ENCODE measurements at regions not wholly inside any gene's neighbourhood (a gene's known extent, or its start where the extent isn't known, plus 50 kb on each side); places are given as distances from the start of the nearest gene placed in this dataset.

- DNase-seq (ENCODE audit: low read depth, low spot score) (no peak), FAIRE-seq (no peak)
- no peaks in the 10 kb centered on the region for H3K4me1 ChIP-seq (ENCODE audit: control insufficient read depth, extremely low read depth, insufficient read depth, low read length)
- no peaks in the 10 kb centered on the region for H3K79me2 ChIP-seq (ENCODE audit: control insufficient read depth, insufficient read depth, low read length)
- dilution Hi-C loops (cut with MboI; ENCODE audit: extremely low pct_ligation_motif_present, low sequenced_read_pairs) = no loop called here
- H2AFZ ChIP-seq (ENCODE audit: low read depth, low read length) = no peak overlapping the region
- no peaks in the 10 kb centered on the region for H3K36me3 ChIP-seq (ENCODE audit: control insufficient read depth in 2 of 2, extremely low read depth in 1 of 2, insufficient read depth in 2 of 2, low read length in 2 of 2)
- H4K20me1 ChIP-seq (replicated peaks; ENCODE audit: control insufficient read depth, extremely low read depth, insufficient read depth, low read length) = no peaks in the 10 kb centered on the region
- H3K4me2 ChIP-seq (ENCODE audit: insufficient read depth, low read length) = no peak overlapping the region
- POLR2A ChIA-PET = no interaction called here
- CTCF ChIA-PET = interaction anchor here (1.2 to 4.2 kb wide), 4 partner anchors 9 to 176 kb away, joined by 4 to 12 read pairs (median 8); no protein-coding TSS in a partner anchor
- peaks cover 0 to 2% of the 10 kb centered on the region in 2 experiments for H3K27me3 ChIP-seq (ENCODE audit: control insufficient read depth in 2 of 2, insufficient read depth in 2 of 2, low read length in 2 of 2)
- no peak overlapping the region for H3K9ac ChIP-seq (replicated peaks; ENCODE audit: extremely low read depth, insufficient read depth, low read length)
- no peaks in the 10 kb centered on the region for H3K9me1 ChIP-seq (replicated peaks; ENCODE audit: control insufficient read depth, extremely low read depth, insufficient read depth, low read length)
- no peak overlapping the region for H3K4me3 ChIP-seq (replicated peaks in 1 of 3; ENCODE audit: insufficient read depth in 1 of 3, low read depth in 1 of 3, low read length in 3 of 3)
- H3K9me3 ChIP-seq (replicated peaks; ENCODE audit: control insufficient read depth, insufficient read depth, low read length) = no peaks in the 10 kb centered on the region
- BruUV-seq (replicated peaks) = no TSS peak
- no peak for TF ChIP-seq MAX (IDR thresholded peaks at IDR 0.05; ENCODE audit: insufficient read depth, insufficient read length)
- no peak for TF ChIP-seq FOS (IDR thresholded peaks at IDR 0.05; ENCODE audit: borderline replicate concordance, insufficient read depth, low read length)
- TF ChIP-seq EZH2 (IDR thresholded peaks at IDR 0.05; ENCODE audit: borderline replicate concordance, low read depth, low read length, severe bottlenecking) = no peak
- no peak for TF ChIP-seq MYC (IDR thresholded peaks at IDR 0.05; ENCODE audit: low read depth, low read length)
- no peak for TF ChIP-seq GATA2 (IDR thresholded peaks at IDR 0.05; ENCODE audit: insufficient read depth, insufficient read length, low read depth, low read length)
- no peak for TF ChIP-seq POLR2AphosphoS5 (IDR thresholded peaks at IDR 0.05; ENCODE audit: insufficient read depth, low read depth, low read length)
- no peak for TF ChIP-seq JUN (IDR thresholded peaks at IDR 0.05; ENCODE audit: borderline replicate concordance, insufficient read depth, insufficient read length, low read depth)
- no peak for TF ChIP-seq POLR2A (IDR thresholded peaks at IDR 0.05; ENCODE audit: low read depth, low read length)
- TF ChIP-seq CTCF (IDR thresholded peaks at IDR 0.05; ENCODE audit: extremely low read depth in 1 of 2, insufficient read depth in 1 of 2, low read depth in 1 of 2, low read length in 2 of 2) = no peak
- no peak overlapping the region for H3K27ac ChIP-seq (ENCODE audit: insufficient read depth, low read depth, low read length)
- intact Hi-C loops (cut with micrococcal nuclease) = no loop called here
These were observed 96.8 kb downstream of the IRF8 start for GRCh38 chr16:85995541-85996423.

Measured in endothelial cell of umbilical vein (primary cell).